ENCODE measurements at regions not wholly inside any gene's neighbourhood (a gene's known extent, or its start where the extent isn't known, plus 50 kb on each side); places are given as distances from the start of the nearest gene placed in this dataset.
"Not testable (repeated sequence)": the region's sequence is repeated elsewhere in the genome, so short reads cannot be mapped to it uniquely, and the experiment has no call there.

DNA sequence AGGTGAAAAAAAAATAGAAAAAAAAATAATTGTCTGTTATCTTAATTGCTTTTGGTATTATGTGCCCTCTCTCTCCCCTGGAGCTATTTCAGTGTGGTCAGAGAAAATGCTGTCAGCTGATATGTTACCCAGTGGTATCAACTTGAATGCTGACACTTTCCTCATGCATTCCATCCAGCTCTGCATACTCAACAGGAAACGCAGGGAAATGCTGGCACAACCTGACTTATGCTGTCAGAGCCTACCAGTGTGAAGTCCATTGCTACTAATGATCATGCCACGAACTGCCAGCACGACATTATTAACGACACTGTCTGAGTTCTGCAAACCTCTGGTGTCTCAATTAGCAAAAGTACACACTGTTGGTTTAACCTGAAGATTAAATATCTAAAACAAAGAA lies 182.8 kb downstream of the ZWINT start:
- no peaks in the 10 kb centered on the region for H3K27me3 Mint-ChIP-seq
- H3K4me1 Mint-ChIP-seq (ENCODE audit: low read depth in 2 of 2) = no peaks in the 10 kb centered on the region
- no peaks in the 10 kb centered on the region for H3K36me3 Mint-ChIP-seq (ENCODE audit: insufficient read depth)
- no peak for ATAC-seq (replicated peaks)
- no peak for DNase-seq
- peaks cover 2 to 9% of the 10 kb centered on the region in 2 donors for H3K9me3 Mint-ChIP-seq
- no peak overlapping the region for H3K4me3 Mint-ChIP-seq
- no peak overlapping the region for H3K27ac Mint-ChIP-seq

DNA sequence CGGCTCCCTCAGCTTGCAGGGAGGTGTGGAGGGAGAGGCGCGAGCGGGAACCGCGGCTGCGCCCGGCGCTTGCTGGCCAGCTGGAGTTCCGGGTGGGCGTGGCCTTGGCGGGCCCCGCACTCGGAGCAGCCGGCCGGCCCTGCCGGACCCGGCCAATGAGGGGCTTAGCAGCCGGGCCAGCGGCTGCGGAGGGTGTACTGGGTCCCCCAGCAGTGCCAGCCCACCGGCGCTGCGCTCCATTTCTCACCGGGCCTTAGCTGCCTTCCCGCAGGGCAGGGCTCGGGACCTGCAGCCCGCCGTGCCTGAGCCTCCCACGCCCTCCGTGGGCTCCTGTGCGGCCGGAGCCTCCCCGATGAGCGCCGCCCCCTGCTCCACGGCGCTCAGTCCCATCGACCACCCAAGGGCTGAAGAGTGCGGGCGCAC lies 206.0 kb downstream of the ZWINT start:
- not testable (repeated sequence) for H3K36me3 Mint-ChIP-seq (ENCODE audit: insufficient read depth); H3K27me3 Mint-ChIP-seq; H3K4me3 Mint-ChIP-seq; ATAC-seq (replicated peaks); H3K27ac Mint-ChIP-seq; H3K4me1 Mint-ChIP-seq (ENCODE audit: low read depth in 2 of 2); DNase-seq
- H3K9me3 Mint-ChIP-seq = peaks cover 0 to 13% of the 10 kb centered on the region in 2 donors

DNA sequence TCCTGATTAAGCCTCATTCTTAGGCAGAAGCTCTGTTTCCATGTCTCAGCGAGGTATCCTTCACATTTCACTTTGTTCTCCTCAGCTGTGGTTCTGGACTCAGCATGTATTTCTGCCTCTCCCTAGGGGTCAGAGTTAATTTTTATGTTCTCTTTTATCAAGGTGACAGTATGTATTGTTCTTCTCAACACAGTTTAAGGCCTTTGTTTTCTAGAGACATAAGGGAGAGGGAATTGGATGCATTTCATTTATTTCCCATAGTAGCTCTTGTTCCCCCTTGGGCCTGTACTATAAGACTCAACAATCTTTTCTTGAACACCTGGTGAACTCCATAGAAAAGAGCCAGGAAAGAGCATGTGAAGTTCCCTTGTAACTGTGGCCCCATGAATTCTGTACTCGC lies 214.3 kb downstream of the ZWINT start:
- Mint-ChIP-seq H3K27ac (no peak overlapping the region), H3K4me3 (no peak overlapping the region), H3K4me1 (ENCODE audit: low read depth in 2 of 2) (no peaks in the 10 kb centered on the region), H3K9me3 (peaks cover 4 to 7% of the 10 kb centered on the region in 2 donors), H3K36me3 (ENCODE audit: insufficient read depth) (no peaks in the 10 kb centered on the region), H3K27me3 (no peaks in the 10 kb centered on the region)
- DNase-seq (no peak), ATAC-seq (replicated peaks) (no peak)

DNA sequence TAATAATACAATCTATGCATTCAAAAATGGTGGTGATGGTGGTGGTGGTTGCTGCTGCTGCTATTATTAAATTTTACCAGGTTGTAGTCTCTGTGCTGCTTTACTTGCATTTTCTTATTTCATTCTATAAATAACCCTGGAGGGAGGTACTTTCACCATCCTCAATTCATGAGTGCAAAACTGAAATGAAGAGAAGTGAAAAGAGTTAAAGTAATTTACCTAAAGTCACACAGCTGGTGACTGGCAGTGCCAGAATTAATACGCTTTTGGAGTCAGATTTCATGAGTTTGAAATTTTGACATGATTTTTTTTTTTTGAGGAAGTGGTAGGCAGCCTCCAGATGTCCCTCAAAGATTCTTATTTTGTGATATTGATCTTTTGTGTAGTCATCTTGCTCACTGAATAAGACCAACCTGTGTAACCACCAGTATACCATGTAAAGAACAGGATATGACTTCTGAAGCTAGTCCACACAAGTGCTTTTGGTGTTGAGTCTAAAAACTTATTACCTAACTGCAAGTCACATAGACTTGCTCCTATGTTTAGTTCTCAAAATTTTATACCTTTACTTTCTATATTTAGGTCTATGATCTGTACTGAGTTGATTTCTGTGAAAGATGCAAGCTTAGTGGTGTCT lies 218.8 kb downstream of the ZWINT start:
- H3K9me3 Mint-ChIP-seq = peaks cover 0 to 2% of the 10 kb centered on the region in 2 donors
- no peak overlapping the region for H3K27ac Mint-ChIP-seq
- H3K4me1 Mint-ChIP-seq (ENCODE audit: low read depth in 2 of 2) = no peaks in the 10 kb centered on the region

DNA sequence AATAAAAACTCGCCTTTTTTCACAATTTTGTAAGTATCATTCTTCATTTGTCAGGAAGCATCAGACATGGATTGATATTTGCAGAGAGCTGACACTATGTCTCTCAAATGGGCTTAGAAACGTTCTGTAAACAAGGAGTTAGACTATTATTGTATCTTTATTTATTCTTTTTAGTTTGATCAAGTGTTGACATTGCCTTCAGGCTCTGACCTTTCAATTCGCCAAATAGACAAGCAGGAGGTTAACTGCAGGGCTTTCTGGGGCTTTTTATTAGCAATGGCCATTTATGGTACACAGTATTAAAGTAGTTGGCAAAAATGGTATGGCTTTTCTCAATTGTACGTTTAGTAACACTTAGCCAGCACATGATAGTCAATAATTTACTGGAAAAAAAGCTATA lies 221.7 kb downstream of the ZWINT start:
- Mint-ChIP-seq H3K4me1 (ENCODE audit: low read depth in 2 of 2) (no peaks in the 10 kb centered on the region), H3K36me3 (ENCODE audit: insufficient read depth) (no peaks in the 10 kb centered on the region), H3K9me3 (no peaks in the 10 kb centered on the region), H3K27ac (no peak overlapping the region), H3K4me3 (no peak overlapping the region), H3K27me3 (no peaks in the 10 kb centered on the region)
- ATAC-seq (replicated peaks) = no peak
- DNase-seq = no peak

More for the DNA sequence above, 218.8 kb downstream of the ZWINT start:
- H3K27me3 Mint-ChIP-seq = no peaks in the 10 kb centered on the region
- H3K4me3 Mint-ChIP-seq = no peak overlapping the region
- DNase-seq (no peak), ATAC-seq (replicated peaks) (no peak)
- H3K36me3 Mint-ChIP-seq (ENCODE audit: insufficient read depth) = no peaks in the 10 kb centered on the region

DNA sequence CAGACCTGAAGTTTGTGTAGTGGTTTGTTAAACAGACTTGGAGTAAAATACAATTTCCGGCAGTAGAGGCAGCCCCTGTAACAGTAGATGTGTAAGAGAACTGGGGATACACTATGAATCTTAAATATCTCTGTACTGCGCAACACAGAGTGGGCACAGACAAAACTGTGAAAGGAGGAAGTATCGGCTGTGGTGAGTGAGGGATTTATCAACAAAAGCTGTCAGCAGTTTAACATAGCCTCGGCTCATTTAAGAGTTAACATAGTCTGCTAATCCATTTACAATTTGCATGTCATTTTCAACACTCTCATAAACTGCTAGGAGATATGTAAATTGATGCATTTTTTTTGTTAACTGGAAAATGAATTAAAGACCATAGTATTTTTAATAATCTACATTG lies 225.2 kb downstream of the ZWINT start:
- Mint-ChIP-seq H3K27me3 (no peaks in the 10 kb centered on the region), H3K4me1 (ENCODE audit: low read depth in 2 of 2) (no peaks in the 10 kb centered on the region), H3K9me3 (peaks cover 0 to 6% of the 10 kb centered on the region in 2 donors), H3K36me3 (ENCODE audit: insufficient read depth) (no peaks in the 10 kb centered on the region), H3K27ac (no peak overlapping the region), H3K4me3 (no peak overlapping the region)
- no peak for DNase-seq
- ATAC-seq (replicated peaks) = no peak

DNA sequence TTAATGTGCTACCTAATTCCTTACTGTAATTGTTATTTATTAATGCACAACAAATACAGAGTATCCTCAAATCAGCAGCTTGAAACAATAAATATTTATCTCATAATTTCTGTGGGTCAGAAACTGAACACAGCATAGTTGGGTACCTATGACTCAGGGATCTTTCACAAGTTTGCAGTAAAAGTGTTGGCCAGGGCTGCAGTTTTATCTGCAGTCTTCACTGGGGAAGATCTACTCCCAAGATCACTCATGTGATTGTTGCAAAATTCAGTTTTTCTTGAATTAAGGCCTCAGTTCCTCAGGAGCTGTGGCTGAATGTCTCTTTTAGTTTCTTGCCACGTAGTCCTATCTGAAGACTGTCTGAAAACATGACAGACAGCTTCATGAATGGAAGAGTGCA lies 237.8 kb downstream of the ZWINT start:
- DNase-seq (no peak), ATAC-seq (replicated peaks) (no peak)
- no peaks in the 10 kb centered on the region for H3K36me3 Mint-ChIP-seq (ENCODE audit: insufficient read depth)
- H3K27me3 Mint-ChIP-seq = no peaks in the 10 kb centered on the region
- H3K9me3 Mint-ChIP-seq = no peaks in the 10 kb centered on the region
- no peak overlapping the region for H3K27ac Mint-ChIP-seq
- no peaks in the 10 kb centered on the region for H3K4me1 Mint-ChIP-seq (ENCODE audit: low read depth in 2 of 2)
- H3K4me3 Mint-ChIP-seq = no peak overlapping the region

DNA sequence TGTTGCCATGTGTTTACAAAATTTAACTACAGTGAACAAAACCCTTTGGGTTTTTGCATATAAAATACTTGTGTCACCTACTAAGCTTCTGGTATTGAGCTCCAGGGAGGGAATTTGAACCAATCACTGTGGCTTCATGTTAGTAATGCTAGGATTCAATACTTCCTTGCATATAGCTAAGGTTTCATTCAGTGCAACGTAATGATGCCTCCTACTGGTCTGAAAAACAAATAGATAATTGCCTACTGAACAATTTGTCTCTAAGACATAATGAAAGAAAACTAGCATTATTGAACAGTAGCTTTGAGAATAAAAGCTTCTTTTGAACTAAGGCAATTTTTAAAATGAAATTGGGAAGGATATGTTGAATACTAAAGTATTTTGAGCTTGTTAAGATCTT lies 244.4 kb downstream of the ZWINT start:
- Mint-ChIP-seq H3K27me3 (no peaks in the 10 kb centered on the region), H3K9me3 (no peaks in the 10 kb centered on the region), H3K36me3 (ENCODE audit: insufficient read depth) (no peaks in the 10 kb centered on the region), H3K4me3 (no peak overlapping the region), H3K27ac (no peak overlapping the region), H3K4me1 (ENCODE audit: low read depth in 2 of 2) (no peaks in the 10 kb centered on the region)
- ATAC-seq (replicated peaks) (no peak), DNase-seq (no peak)

DNA sequence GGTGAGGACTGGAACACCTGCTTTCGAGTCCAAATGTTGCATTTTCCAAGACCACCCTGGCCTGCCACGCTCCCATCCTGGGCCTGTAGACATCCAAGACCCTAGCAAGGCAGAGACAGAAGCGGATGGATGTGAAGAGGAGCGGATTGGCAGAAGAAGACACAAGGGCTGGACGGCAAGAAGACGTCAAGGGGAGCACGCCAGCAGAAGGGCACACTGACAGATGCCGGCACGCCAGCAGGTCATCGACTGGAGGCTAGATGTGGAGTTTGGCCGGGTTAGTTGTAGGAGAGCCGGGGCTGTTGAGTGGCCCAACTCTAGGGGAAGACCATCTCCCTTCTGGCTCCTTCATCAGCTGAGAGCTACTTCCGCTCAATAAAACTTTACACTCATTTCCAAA lies 251.6 kb downstream of the ZWINT start:
- Mint-ChIP-seq H3K27ac (no peak overlapping the region), H3K9me3 (peaks cover 5 to 21% of the 10 kb centered on the region in 2 donors), H3K4me3 (no peak overlapping the region), H3K27me3 (no peaks in the 10 kb centered on the region), H3K4me1 (ENCODE audit: low read depth in 2 of 2) (no peaks in the 10 kb centered on the region), H3K36me3 (ENCODE audit: insufficient read depth) (no peaks in the 10 kb centered on the region)
- DNase-seq (no peak), ATAC-seq (replicated peaks) (no peak)

DNA sequence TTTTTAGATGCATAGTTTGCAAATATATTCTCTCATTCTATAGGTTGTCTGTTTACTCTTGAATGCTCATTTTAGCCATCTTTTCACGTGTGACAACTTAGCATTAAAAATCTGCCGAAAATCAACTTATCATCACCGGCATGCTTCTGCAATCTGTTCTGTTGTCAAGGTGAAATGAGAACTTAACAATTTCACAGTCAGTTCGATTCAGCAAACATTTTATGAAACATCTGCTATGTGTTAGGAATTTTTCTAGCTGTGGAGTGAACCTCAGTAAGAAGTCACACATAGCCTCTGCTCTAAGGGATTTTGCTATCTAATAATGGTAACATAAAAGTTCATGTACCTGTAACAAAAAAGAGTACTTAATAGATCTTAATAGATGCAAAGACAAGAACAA lies 256.1 kb downstream of the ZWINT start:
- H3K9me3 Mint-ChIP-seq = peaks cover 14 to 22% of the 10 kb centered on the region in 2 donors
- no peaks in the 10 kb centered on the region for H3K27me3 Mint-ChIP-seq
- DNase-seq (no peak), ATAC-seq (replicated peaks) (no peak)
- H3K27ac Mint-ChIP-seq = no peak overlapping the region
- no peaks in the 10 kb centered on the region for H3K36me3 Mint-ChIP-seq (ENCODE audit: insufficient read depth)
- H3K4me3 Mint-ChIP-seq = no peak overlapping the region
- H3K4me1 Mint-ChIP-seq (ENCODE audit: low read depth in 2 of 2) = no peaks in the 10 kb centered on the region

DNA sequence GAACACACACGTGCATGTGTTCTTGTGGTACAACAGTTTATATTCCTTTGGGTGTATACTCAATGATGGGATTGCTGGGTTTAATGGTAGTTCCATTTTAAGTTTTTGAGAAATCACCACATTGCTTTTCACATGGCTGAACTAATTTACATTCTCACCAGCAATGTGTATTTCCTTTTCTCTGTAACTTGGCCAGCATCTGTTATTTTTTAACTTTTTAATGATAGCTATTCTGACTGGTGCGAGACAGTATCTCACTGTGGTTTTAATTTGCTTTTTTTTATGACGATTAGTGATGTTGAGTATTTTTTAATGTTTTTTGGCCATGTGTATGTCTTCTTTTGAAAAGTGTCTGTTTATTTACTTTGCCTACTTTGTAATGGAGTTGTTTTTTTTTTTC lies 256.6 kb downstream of the ZWINT start:
- Mint-ChIP-seq H3K27me3 (no peaks in the 10 kb centered on the region), H3K36me3 (ENCODE audit: insufficient read depth) (no peaks in the 10 kb centered on the region), H3K9me3 (peaks cover 14 to 19% of the 10 kb centered on the region in 2 donors), H3K27ac (no peak overlapping the region), H3K4me1 (ENCODE audit: low read depth in 2 of 2) (no peaks in the 10 kb centered on the region), H3K4me3 (no peak overlapping the region)
- no peak for DNase-seq
- no peak for ATAC-seq (replicated peaks)

DNA sequence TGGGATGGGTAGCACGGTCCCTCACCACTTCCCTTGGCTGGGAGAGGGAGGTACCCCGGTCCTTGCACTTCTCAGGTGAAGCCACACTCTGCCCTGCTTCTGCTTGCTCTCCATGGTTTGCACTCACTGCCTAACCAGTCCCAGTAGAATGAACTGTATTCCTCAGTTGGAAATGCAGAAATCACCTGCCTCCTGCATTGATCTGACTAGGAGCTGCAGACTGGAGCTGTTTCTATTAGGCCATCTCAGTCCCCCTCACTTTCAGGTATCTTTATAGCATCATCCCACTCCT lies 264.9 kb downstream of the ZWINT start:
- Mint-ChIP-seq H3K4me1 (ENCODE audit: low read depth in 2 of 2) (no peaks in the 10 kb centered on the region), H3K36me3 (ENCODE audit: insufficient read depth) (no peaks in the 10 kb centered on the region), H3K27ac (no peak overlapping the region), H3K9me3 (peaks cover 11 to 20% of the 10 kb centered on the region in 2 donors), H3K4me3 (no peak overlapping the region), H3K27me3 (no peaks in the 10 kb centered on the region)
- ATAC-seq (replicated peaks) (no peak), DNase-seq (no peak)

DNA sequence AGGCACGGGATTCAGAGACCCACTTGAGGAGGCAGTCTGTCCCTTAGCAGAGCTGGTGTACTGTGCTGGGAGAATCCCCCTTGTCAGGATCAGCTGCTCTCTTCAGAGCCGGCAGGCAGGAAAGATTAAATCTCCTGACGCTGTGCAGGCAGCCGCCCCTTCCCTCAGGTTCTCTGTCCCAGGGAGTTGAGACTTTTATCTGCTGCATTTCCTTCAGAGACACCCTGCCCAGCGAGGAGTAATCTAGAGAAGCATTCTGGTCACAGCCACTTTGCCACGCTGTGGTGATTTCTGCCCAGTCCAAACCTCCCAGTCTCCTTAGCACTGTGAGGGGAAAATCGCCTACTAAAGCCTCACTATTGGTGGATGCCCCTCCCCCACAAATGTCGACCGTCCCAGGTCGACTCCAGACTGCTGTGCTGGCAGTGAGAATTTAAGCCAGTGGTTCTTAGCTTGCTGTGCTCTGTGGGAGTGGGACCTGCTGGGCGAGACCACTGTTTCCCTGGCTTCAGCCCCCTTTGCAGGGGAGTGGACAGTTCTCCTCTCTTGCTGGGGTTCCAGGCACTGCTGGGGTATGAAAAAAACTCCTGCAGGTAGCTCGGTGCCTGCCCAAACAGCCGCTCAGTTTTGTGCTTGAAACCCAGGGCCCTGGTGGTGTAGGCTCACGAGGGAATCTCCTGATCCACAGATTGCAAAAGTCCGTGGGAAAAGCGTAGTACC lies 265.4 kb downstream of the ZWINT start:
- no peak for ATAC-seq (replicated peaks)
- Mint-ChIP-seq H3K27me3 (no peaks in the 10 kb centered on the region), H3K4me1 (ENCODE audit: low read depth in 2 of 2) (no peaks in the 10 kb centered on the region), H3K27ac (no peak overlapping the region), H3K9me3 (peaks cover 11 to 20% of the 10 kb centered on the region in 2 donors), H3K4me3 (no peak overlapping the region), H3K36me3 (ENCODE audit: insufficient read depth) (no peaks in the 10 kb centered on the region)
- no peak for DNase-seq

DNA sequence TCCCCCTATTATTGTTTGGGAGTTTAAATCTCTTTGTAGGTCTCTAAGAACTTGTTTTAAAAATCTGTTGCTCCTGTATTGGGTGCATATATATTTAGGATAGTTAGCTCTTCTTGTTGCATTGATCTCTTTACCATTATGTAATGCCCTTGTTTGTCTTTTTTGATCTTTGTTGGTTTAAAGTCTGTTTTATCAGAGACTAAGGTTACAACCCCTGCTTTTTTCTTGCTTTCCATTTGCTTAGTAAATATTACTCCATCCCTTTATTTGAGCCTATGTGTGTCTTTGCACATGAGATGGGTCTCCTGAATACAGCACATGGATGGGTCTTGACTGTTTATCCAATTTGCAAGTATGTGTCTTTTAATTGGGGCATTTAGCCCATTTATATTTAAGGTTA lies 267.4 kb downstream of the ZWINT start:
- H3K27ac Mint-ChIP-seq; DNase-seq; H3K4me1 Mint-ChIP-seq (ENCODE audit: low read depth in 2 of 2); H3K27me3 Mint-ChIP-seq; H3K4me3 Mint-ChIP-seq; H3K36me3 Mint-ChIP-seq (ENCODE audit: insufficient read depth); ATAC-seq (replicated peaks): not testable (repeated sequence)
- peaks cover 11 to 28% of the 10 kb centered on the region in 2 donors for H3K9me3 Mint-ChIP-seq

Data from effector memory CD8-positive, alpha-beta T cell (primary cell).